HG03108 (cell line): ENCODE measurements at regions not wholly inside any gene's neighbourhood (a gene's known extent, or its start where the extent isn't known, plus 50 kb on each side); places are given as distances from the start of the nearest gene placed in this dataset.
"Not testable (repeated sequence)": the region's sequence is repeated elsewhere in the genome, so short reads cannot be mapped to it uniquely, and the experiment has no call there.

Source experiments
- ATAC-seq: cut with Tn5 transposase; IDR thresholded peaks from one replicate; pipeline ENCODE4 v1.9.1; 2021; ENCODE audit warnings: moderate library complexity; ENCODE audit not compliant: unreplicated experiment

- no peak for ATAC-seq
These were observed 622.2 kb upstream of the CNTN5 start for GRCh38 chr11:98398508-98398907.

- ATAC-seq, result no peak
These were observed 611.7 kb upstream of the CNTN5 start for GRCh38 chr11:98409069-98409468.

GRCh38 chr11:98411777-98412176 is 609.0 kb upstream of the CNTN5 start:
- ATAC-seq, result no peak

GRCh38 chr11:98417256-98417755 is 603.4 kb upstream of the CNTN5 start:
- ATAC-seq, result no peak

- no peak for ATAC-seq
These were observed 596.8 kb upstream of the CNTN5 start for GRCh38 chr11:98423933-98424332.

GRCh38 chr11:98424773-98425172 is 596.0 kb upstream of the CNTN5 start:
- not testable (repeated sequence) for ATAC-seq

- no peak for ATAC-seq
These were observed 589.0 kb upstream of the CNTN5 start for GRCh38 chr11:98431463-98432359.

GRCh38 chr11:98434296-98434695 is 586.5 kb upstream of the CNTN5 start:
- no peak for ATAC-seq

GRCh38 chr11:98453378-98453777 is 567.4 kb upstream of the CNTN5 start:
- no peak for ATAC-seq

GRCh38 chr11:98455500-98456307 is 565.0 kb upstream of the CNTN5 start:
- no peak for ATAC-seq

- no peak for ATAC-seq
These were observed 564.5 kb upstream of the CNTN5 start for GRCh38 chr11:98456308-98456680.

GRCh38 chr11:98495016-98495415 is 525.7 kb upstream of the CNTN5 start:
- no peak for ATAC-seq

- ATAC-seq, result no peak
These were observed 525.1 kb upstream of the CNTN5 start for GRCh38 chr11:98495601-98496000.

- no peak for ATAC-seq
These were observed 513.5 kb upstream of the CNTN5 start for GRCh38 chr11:98507208-98507607.

- no peak for ATAC-seq
These were observed 507.8 kb upstream of the CNTN5 start for GRCh38 chr11:98512938-98513337.

- ATAC-seq, result no peak
These were observed 489.2 kb upstream of the CNTN5 start for GRCh38 chr11:98531576-98531975.

- no peak for ATAC-seq
These were observed 484.7 kb upstream of the CNTN5 start for GRCh38 chr11:98536023-98536422.

- ATAC-seq, result not testable (repeated sequence)
These were observed 482.4 kb upstream of the CNTN5 start for GRCh38 chr11:98538358-98538757.

- ATAC-seq, result no peak
These were observed 475.1 kb upstream of the CNTN5 start for GRCh38 chr11:98545544-98546175.

GRCh38 chr11:98549571-98549970 is 471.2 kb upstream of the CNTN5 start:
- ATAC-seq, result no peak

- no peak for ATAC-seq
These were observed 460.8 kb upstream of the CNTN5 start for GRCh38 chr11:98559961-98560360.
